Endothelial cell of umbilical vein (primary cell): ENCODE measurements at regions not wholly inside any gene's neighbourhood (a gene's known extent, or its start where the extent isn't known, plus 50 kb on each side); places are given as distances from the start of the nearest gene placed in this dataset.

Source experiments
- BruUV-seq: library from RNA; stranded (reverse); fragments of 400-500 nt; replicated peaks from 2 replicates; lab custom pipeline; 2021; lab: Mats Ljungman, UMichigan
- CTCF ChIA-PET: fragments of 300-600, 350-600 bp; sonication (Branson Sonifier 250); formaldehyde crosslinking; loops from one replicate; lab custom pipeline; 2021; ENCODE audit warnings: antibody characterized with exemption, inconsistent platforms; lab: Charles Lee
- POLR2A ChIA-PET: fragments of 300-600, 350-600 bp; sonication (Branson Sonifier 250); formaldehyde crosslinking; loops from one replicate; lab custom pipeline; 2021; ENCODE audit warnings: antibody characterized with exemption, inconsistent platforms; lab: Charles Lee
- DNase-seq: peaks from one replicate; pipeline ENCODE4 v3.0.0-alpha.2; 2011; ENCODE audit warnings: low read depth, low spot score
- FAIRE-seq: peaks from 2 replicates; lab custom pipeline; 2011; peaks lifted over from hg19 to GRCh38; lab: Jason Lieb, UNC
- H2AFZ ChIP-seq: 2 replicates; pipeline ENCODE4 v1.6.0; 2012; ENCODE audit warnings: low read depth, low read length, control low read depth, inconsistent platforms
- H3K27ac ChIP-seq: 2 replicates; pipeline ENCODE4 v1.5.1; 2011; ENCODE audit warnings: low read depth, mild to moderate bottlenecking, control low read depth, low read length, moderate library complexity; ENCODE audit not compliant: insufficient read depth
- H3K27me3 ChIP-seq, 2 experiments: 2 replicates each; pipeline versions ENCODE4 v1.6.0 to v1.6.1; 2011; ENCODE audit warnings: low read length in 2 of 2, mixed read lengths in 1 of 2; ENCODE audit not compliant: control insufficient read depth in 2 of 2, insufficient read depth in 2 of 2
- H3K36me3 ChIP-seq, 2 experiments: 2 replicates in 1 of 2; 3 replicates in 1 of 2; pipeline ENCODE4 v1.5.1; 2011; ENCODE audit warnings: low read length in 2 of 2, mild to moderate bottlenecking in 1 of 2, moderate library complexity in 1 of 2; ENCODE audit not compliant: control insufficient read depth in 2 of 2, insufficient read depth in 2 of 2; ENCODE audit errors: extremely low read depth in 1 of 2
- H3K4me1 ChIP-seq: 3 replicates; pipeline ENCODE4 v1.5.1; 2011; ENCODE audit warnings: mild to moderate bottlenecking, low read length; ENCODE audit not compliant: control insufficient read depth, insufficient read depth; ENCODE audit errors: extremely low read depth
- H3K4me2 ChIP-seq: 2 replicates; pipeline ENCODE4 v1.6.1; 2011; ENCODE audit warnings: low read length, control low read depth, mixed read lengths; ENCODE audit not compliant: insufficient read depth
- H3K4me3 ChIP-seq, 3 experiments: fragments of 200-600 bp in 1 of 3; sonication (generic), shearing (Covaris generic) in 1 of 3; replicated peaks in 1 of 3; 2 replicates each; pipeline ENCODE4 v1.5.1; 2011 to 2016; ENCODE audit warnings: control low read depth in 3 of 3, low read length in 3 of 3, mild to moderate bottlenecking in 2 of 3, inconsistent platforms in 1 of 3, low read depth in 1 of 3, moderate library complexity in 1 of 3; ENCODE audit not compliant: insufficient read depth in 1 of 3
- H3K79me2 ChIP-seq: 2 replicates; pipeline ENCODE4 v1.6.0; 2012; ENCODE audit warnings: low read length, inconsistent platforms; ENCODE audit not compliant: control insufficient read depth, insufficient read depth
- H3K9ac ChIP-seq: replicated peaks from 2 replicates; pipeline ENCODE3; 2011; ENCODE audit warnings: low read length, control low read depth; ENCODE audit not compliant: insufficient read depth; ENCODE audit errors: extremely low read depth
- H3K9me1 ChIP-seq: replicated peaks from 3 replicates; pipeline ENCODE4 v1.6.0; 2011; ENCODE audit warnings: mild to moderate bottlenecking, low read length; ENCODE audit not compliant: control insufficient read depth, insufficient read depth; ENCODE audit errors: extremely low read depth
- H3K9me3 ChIP-seq: replicated peaks from 2 replicates; pipeline ENCODE4 v1.5.1; 2012; ENCODE audit warnings: low read length, inconsistent platforms; ENCODE audit not compliant: control insufficient read depth, insufficient read depth
- H4K20me1 ChIP-seq: replicated peaks from 2 replicates; pipeline ENCODE3; 2011; ENCODE audit warnings: mild to moderate bottlenecking, low read length; ENCODE audit not compliant: control insufficient read depth, insufficient read depth; ENCODE audit errors: extremely low read depth
- CTCF ChIP-seq, 2 donors: IDR thresholded peaks; 1 replicate in 1 of 2; 2 replicates in 1 of 2; pipeline ENCODE4 v1.5.1; 2011; ENCODE audit warnings: low read length in 2 of 2, mild to moderate bottlenecking in 2 of 2, moderate library complexity in 2 of 2, control low read depth in 1 of 2, inconsistent platforms in 1 of 2, low read depth in 1 of 2; ENCODE audit not compliant: insufficient read depth in 1 of 2; ENCODE audit errors: extremely low read depth in 1 of 2
- EZH2 ChIP-seq: IDR thresholded peaks from 2 replicates; pipeline ENCODE4 v1.6.1; 2012; ENCODE audit warnings: borderline replicate concordance, low read depth, mild to moderate bottlenecking, moderate library complexity, low read length, inconsistent platforms; ENCODE audit not compliant: severe bottlenecking
- FOS ChIP-seq: IDR thresholded peaks from 2 replicates; pipeline ENCODE4 v1.6.1; 2011; ENCODE audit warnings: mild to moderate bottlenecking, low read length, moderate library complexity, borderline replicate concordance; ENCODE audit not compliant: insufficient read depth
- GATA2 ChIP-seq: IDR thresholded peaks from 2 replicates; pipeline ENCODE4 v1.7.0; 2011; ENCODE audit warnings: low read depth, mild to moderate bottlenecking, moderate library complexity, mixed read lengths, low read length; ENCODE audit not compliant: insufficient read length, insufficient read depth
- JUN ChIP-seq: IDR thresholded peaks from 2 replicates; pipeline ENCODE4 v1.6.1; 2011; ENCODE audit warnings: borderline replicate concordance, low read depth; ENCODE audit not compliant: insufficient read length, insufficient read depth
- MAX ChIP-seq: IDR thresholded peaks from 2 replicates; pipeline ENCODE4 v1.6.1; 2011; ENCODE audit not compliant: insufficient read depth, insufficient read length
- MYC ChIP-seq: IDR thresholded peaks from one replicate; pipeline ENCODE4 v1.6.1; 2011; ENCODE audit warnings: mild to moderate bottlenecking, low read depth, low read length
- POLR2A ChIP-seq: IDR thresholded peaks from 2 replicates; pipeline ENCODE4 v1.6.1; 2012; ENCODE audit warnings: low read depth, mild to moderate bottlenecking, control low read depth, low read length
- POLR2AphosphoS5 ChIP-seq: IDR thresholded peaks from 2 replicates; pipeline ENCODE4 v1.6.1; 2012; ENCODE audit warnings: low read depth, mild to moderate bottlenecking, control low read depth, low read length, moderate library complexity; ENCODE audit not compliant: insufficient read depth
- dilution Hi-C: fragments of 300-500 bp; cut with MboI; formaldehyde crosslinking; loops from one replicate; pipeline ENCODE4 v1.15.0; 2019; ENCODE audit warnings: low sequenced_read_pairs; ENCODE audit not compliant: extremely low pct_ligation_motif_present
- intact Hi-C: fragments of 100-400 bp; cut with micrococcal nuclease; formaldehyde crosslinking; loops from one replicate; pipeline ENCODE4 v1.10.0; 2022

DNA sequence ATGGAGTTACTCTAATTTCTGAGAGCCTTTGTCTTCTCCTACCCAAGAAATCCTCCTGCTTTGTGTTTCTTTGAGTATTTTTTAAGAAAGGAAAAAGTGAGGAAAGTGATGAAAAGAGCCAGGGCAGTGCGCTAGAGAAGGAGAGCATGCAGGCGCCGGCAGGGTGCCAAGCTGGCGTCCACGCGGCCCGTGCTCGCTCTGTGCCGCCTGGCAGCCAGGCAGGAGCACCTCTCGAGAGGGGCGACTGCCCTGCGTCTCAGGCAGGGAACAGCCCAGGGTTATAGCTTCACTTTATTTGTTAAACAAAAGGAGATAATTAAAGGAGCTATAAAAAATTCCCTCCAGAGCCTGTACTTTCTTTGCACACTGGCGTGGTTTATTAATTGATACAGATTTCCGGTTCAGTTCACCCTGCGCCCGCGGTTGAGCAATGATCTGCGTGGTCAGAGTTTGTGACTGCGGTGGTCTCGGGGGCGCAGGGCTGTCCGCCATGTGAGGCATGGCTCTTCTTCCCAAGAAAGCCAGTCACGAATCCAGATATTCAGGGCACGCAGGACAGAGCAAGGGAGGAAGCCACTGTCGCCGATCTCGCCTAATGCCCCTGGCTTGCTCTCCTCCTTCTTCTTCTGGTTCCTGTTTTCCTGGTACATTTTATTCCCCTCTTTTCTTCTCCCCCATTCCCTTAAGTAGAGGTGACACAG lies 110.8 kb upstream of the PAQR3 start:
- Histone ChIP-seq H2AFZ (no peak overlapping the region), H3K9ac (no peak overlapping the region), H3K4me3 (no peak overlapping the region), H3K9me3 (no peaks in the 10 kb centered on the region), H4K20me1 (no peaks in the 10 kb centered on the region), H3K27me3 (no peaks in the 10 kb centered on the region), H3K27ac (no peak overlapping the region), H3K79me2 (no peaks in the 10 kb centered on the region), H3K4me1 (no peaks in the 10 kb centered on the region), H3K9me1 (no peaks in the 10 kb centered on the region), H3K36me3 (no peaks in the 10 kb centered on the region), H3K4me2 (no peak overlapping the region)
- intact Hi-C loops (loop anchor here (5.0 to 10.0 kb wide), 2 partner anchors 277 to 1285 kb away; partner anchors contain the start of genes CFAP299 and NAA11), dilution Hi-C loops (no loop called here)
- no TSS peak for BruUV-seq
- FAIRE-seq: no peak
- CTCF ChIA-PET: no interaction called here
- TF ChIP-seq MAX (no peak), CTCF (IDR thresholded peaks at IDR 0.05; ENCODE audit: extremely low read depth in 1 of 2, insufficient read depth in 1 of 2, low read depth in 1 of 2, low read length in 2 of 2) (no peak), MYC (no peak), POLR2AphosphoS5 (no peak), POLR2A (no peak), JUN (no peak), EZH2 (no peak), FOS (no peak), GATA2 (no peak)
- POLR2A ChIA-PET: no interaction called here
- DNase-seq: no peak
